ENCODE measurements at regions not wholly inside any gene's neighbourhood (a gene's known extent, or its start where the extent isn't known, plus 50 kb on each side); places are given as distances from the start of the nearest gene placed in this dataset.
"Not testable (repeated sequence)": the region's sequence is repeated elsewhere in the genome, so short reads cannot be mapped to it uniquely, and the experiment has no call there.

DNA sequence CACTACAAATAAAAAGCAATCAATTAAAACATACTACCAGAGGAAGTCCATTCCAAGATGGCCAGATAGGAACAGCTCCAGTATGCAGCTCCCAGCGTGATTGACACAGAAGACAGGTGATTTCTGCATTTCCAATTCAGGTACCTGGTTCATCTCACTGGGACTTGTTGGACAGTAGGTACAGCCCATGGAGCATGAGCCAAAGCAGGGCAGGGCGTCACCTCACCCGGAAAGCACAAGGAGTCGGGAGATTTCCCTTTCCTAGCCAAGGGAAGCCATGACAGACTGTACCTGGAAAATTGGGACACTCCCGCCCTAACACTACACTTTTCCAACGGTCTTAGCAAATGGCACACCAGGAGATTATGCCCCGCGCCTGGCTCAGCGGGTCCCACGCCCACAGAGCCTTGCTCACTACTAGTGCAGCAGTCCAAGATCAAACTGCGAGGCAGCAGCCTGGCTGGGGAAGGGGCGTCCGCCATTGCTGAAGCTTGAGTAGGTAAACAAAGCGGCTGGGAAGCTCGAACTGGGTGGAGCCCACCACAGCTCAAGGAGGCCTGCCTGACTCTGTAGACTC lies 106.0 kb downstream of the BUD13 start:
- H3K4me3 ChIP-seq (ENCODE audit: low read length in 2 of 2); H3K27ac ChIP-seq (ENCODE audit: low read length); H3K4me1 ChIP-seq (ENCODE audit: control insufficient read depth, insufficient read depth, low read length); H3K9me3 ChIP-seq (ENCODE audit: control insufficient read depth in 2 of 2, low read length in 2 of 2); H3K36me3 ChIP-seq (ENCODE audit: control insufficient read depth in 2 of 2, insufficient read depth in 2 of 2, low read length in 2 of 2); H3K27me3 ChIP-seq (ENCODE audit: control insufficient read depth in 1 of 2, insufficient read depth in 2 of 2, low read length in 2 of 2); H3K9ac ChIP-seq (ENCODE audit: low read length in 2 of 2): not testable (repeated sequence)

DNA sequence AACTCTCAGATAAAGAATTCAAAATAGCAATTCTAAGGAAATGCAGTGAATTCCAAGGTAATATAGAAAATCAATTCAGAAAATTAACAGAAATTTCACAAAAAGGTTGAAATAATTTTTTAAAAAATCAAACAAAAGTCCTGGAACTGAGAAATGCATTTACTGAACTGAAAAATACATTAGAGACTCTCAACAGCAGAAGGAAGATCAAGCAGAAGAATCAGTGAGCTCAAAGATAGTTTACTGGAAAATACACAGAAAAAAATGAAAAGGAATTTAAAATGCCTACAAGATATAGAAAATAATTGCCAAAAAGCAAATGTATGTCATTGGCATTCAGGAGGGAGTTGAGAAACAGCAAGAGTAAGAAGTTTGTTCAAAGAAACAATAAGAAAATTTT lies 107.3 kb downstream of the BUD13 start:
- H3K4me1 ChIP-seq (ENCODE audit: control insufficient read depth, insufficient read depth, low read length) = no peaks in the 10 kb centered on the region
- H3K36me3 ChIP-seq (ENCODE audit: control insufficient read depth in 2 of 2, insufficient read depth in 2 of 2, low read length in 2 of 2) = no peaks in the 10 kb centered on the region
- H3K9ac ChIP-seq (ENCODE audit: low read length in 2 of 2) = no peak overlapping the region
- H3K4me3 ChIP-seq (ENCODE audit: low read length in 2 of 2) = no peak overlapping the region
- no peak overlapping the region for H3K27ac ChIP-seq (ENCODE audit: low read length)
- H3K27me3 ChIP-seq (ENCODE audit: control insufficient read depth in 1 of 2, insufficient read depth in 2 of 2, low read length in 2 of 2) = peaks cover 0 to 4% of the 10 kb centered on the region in 2 donors
- H3K9me3 ChIP-seq (ENCODE audit: control insufficient read depth in 2 of 2, low read length in 2 of 2) = peaks cover 6 to 9% of the 10 kb centered on the region in 2 donors

DNA sequence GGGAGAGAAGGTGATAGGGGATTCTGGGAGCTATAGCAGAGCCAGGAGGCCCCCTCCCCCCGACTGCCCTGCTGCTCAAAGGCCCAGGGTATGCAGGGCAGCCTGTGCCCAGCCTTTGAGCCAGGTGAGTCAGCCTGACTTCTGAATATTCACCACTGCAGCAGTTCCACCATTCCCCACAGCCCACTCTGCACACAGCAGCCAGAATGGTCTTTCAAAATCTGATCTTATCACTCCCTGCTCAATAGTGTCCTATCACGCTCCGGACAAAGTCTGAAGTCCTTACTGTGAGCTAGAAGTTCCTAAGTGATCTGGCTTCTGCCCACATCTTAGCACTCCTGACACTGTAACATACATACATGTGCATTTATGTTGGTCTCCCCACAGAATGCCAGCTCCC lies 111.7 kb downstream of the BUD13 start:
- Histone ChIP-seq H3K4me1 (ENCODE audit: control insufficient read depth, insufficient read depth, low read length) (no peaks in the 10 kb centered on the region), H3K27ac (ENCODE audit: low read length) (no peak overlapping the region), H3K36me3 (ENCODE audit: control insufficient read depth in 2 of 2, insufficient read depth in 2 of 2, low read length in 2 of 2) (no peaks in the 10 kb centered on the region), H3K4me3 (ENCODE audit: low read length in 2 of 2) (no peak overlapping the region), H3K9me3 (ENCODE audit: control insufficient read depth in 2 of 2, low read length in 2 of 2) (peaks cover 6 to 8% of the 10 kb centered on the region in 2 donors), H3K27me3 (ENCODE audit: control insufficient read depth in 1 of 2, insufficient read depth in 2 of 2, low read length in 2 of 2) (peaks cover 0 to 13% of the 10 kb centered on the region in 2 donors), H3K9ac (ENCODE audit: low read length in 2 of 2) (no peak overlapping the region)

DNA sequence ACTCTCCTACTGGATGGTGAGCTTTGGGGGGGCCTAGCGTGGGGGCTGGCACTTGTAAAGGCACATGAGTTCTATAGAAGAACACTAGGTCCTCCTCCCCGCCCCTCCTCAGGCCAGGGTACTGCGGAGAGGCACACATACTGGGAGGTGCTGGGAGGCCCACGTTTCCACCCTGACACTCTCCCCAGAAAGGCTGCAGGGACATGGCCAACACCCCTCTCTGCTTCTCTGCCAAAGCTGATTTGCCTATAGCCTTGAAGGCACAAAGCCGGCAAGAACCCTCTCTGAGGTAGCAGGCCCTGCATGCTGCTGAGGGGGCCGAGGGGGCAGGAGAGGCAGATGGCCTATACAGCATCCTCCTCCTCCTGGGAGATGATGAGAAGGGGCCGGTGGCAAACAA lies 112.8 kb downstream of the BUD13 start:
- Histone ChIP-seq H3K4me3 (ENCODE audit: low read length in 2 of 2) (no peak overlapping the region), H3K27ac (ENCODE audit: low read length) (no peak overlapping the region), H3K4me1 (ENCODE audit: control insufficient read depth, insufficient read depth, low read length) (no peaks in the 10 kb centered on the region), H3K9ac (ENCODE audit: low read length in 2 of 2) (no peak overlapping the region), H3K27me3 (ENCODE audit: control insufficient read depth in 1 of 2, insufficient read depth in 2 of 2, low read length in 2 of 2) (peaks cover 0 to 13% of the 10 kb centered on the region in 2 donors), H3K36me3 (ENCODE audit: control insufficient read depth in 2 of 2, insufficient read depth in 2 of 2, low read length in 2 of 2) (no peaks in the 10 kb centered on the region), H3K9me3 (ENCODE audit: control insufficient read depth in 2 of 2, low read length in 2 of 2) (peaks cover 5 to 8% of the 10 kb centered on the region in 2 donors)

DNA sequence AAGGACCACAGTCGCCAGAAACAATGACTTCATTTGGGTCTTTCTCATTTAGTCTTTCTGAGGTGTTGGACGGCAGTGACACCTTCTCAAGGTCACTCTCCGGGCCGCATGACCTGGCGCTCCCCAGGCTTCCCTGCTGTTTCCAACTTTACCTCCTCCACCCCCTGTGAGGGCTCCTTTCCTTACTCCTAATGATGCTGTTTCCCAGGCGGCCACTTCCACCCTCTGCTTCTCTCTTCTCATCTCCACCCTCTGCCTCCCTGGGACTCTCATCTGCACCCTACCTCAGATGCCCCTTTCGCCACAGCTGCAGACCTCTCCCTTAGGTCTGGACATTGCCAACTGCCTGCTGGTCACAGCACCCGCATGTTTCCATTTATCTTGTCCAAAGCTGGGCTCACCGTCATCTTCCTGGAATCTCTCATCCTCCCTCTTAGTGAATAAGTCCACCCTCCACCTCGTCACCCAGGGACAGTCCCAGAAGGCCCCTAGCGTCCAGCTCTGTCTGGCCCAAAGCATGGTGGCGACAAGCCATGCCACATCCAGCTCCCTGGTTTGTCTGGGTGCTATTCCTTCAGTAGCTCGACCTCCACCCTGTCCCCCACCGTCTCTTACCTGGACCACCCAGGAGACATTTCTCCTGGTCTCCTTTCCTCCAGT lies 113.8 kb downstream of the BUD13 start:
- Histone ChIP-seq H3K27ac (ENCODE audit: low read length) (no peak overlapping the region), H3K9ac (ENCODE audit: low read length in 2 of 2) (no peak overlapping the region), H3K27me3 (ENCODE audit: control insufficient read depth in 1 of 2, insufficient read depth in 2 of 2, low read length in 2 of 2) (peaks cover 0 to 13% of the 10 kb centered on the region in 2 donors), H3K4me3 (ENCODE audit: low read length in 2 of 2) (no peak overlapping the region), H3K9me3 (ENCODE audit: control insufficient read depth in 2 of 2, low read length in 2 of 2) (peaks cover 4 to 7% of the 10 kb centered on the region in 2 donors), H3K36me3 (ENCODE audit: control insufficient read depth in 2 of 2, insufficient read depth in 2 of 2, low read length in 2 of 2) (no peaks in the 10 kb centered on the region), H3K4me1 (ENCODE audit: control insufficient read depth, insufficient read depth, low read length) (no peaks in the 10 kb centered on the region)

- Histone ChIP-seq H3K9me3 (ENCODE audit: control insufficient read depth in 2 of 2, low read length in 2 of 2) (peaks cover 4 to 7% of the 10 kb centered on the region in 2 donors), H3K27me3 (ENCODE audit: control insufficient read depth in 1 of 2, insufficient read depth in 2 of 2, low read length in 2 of 2) (peaks cover 0 to 13% of the 10 kb centered on the region in 2 donors), H3K4me1 (ENCODE audit: control insufficient read depth, insufficient read depth, low read length) (no peaks in the 10 kb centered on the region), H3K9ac (ENCODE audit: low read length in 2 of 2) (no peak overlapping the region), H3K4me3 (ENCODE audit: low read length in 2 of 2) (no peak overlapping the region), H3K27ac (ENCODE audit: low read length) (no peak overlapping the region), H3K36me3 (ENCODE audit: control insufficient read depth in 2 of 2, insufficient read depth in 2 of 2, low read length in 2 of 2) (no peaks in the 10 kb centered on the region)
Observed at GRCh38 chr11:116657842-116658825, 114.7 kb downstream of the BUD13 start.

- Histone ChIP-seq H3K4me3 (ENCODE audit: low read length in 2 of 2) (no peak overlapping the region), H3K9me3 (ENCODE audit: control insufficient read depth in 2 of 2, low read length in 2 of 2) (peaks cover 4 to 7% of the 10 kb centered on the region in 2 donors), H3K27me3 (ENCODE audit: control insufficient read depth in 1 of 2, insufficient read depth in 2 of 2, low read length in 2 of 2) (peaks cover 0 to 9% of the 10 kb centered on the region in 2 donors), H3K36me3 (ENCODE audit: control insufficient read depth in 2 of 2, insufficient read depth in 2 of 2, low read length in 2 of 2) (no peaks in the 10 kb centered on the region), H3K4me1 (ENCODE audit: control insufficient read depth, insufficient read depth, low read length) (no peaks in the 10 kb centered on the region), H3K27ac (ENCODE audit: low read length) (no peak overlapping the region), H3K9ac (ENCODE audit: low read length in 2 of 2) (no peak overlapping the region)
Observed at GRCh38 chr11:116656011-116656410, 116.8 kb downstream of the BUD13 start.

- Histone ChIP-seq H3K4me1 (ENCODE audit: control insufficient read depth, insufficient read depth, low read length) (no peaks in the 10 kb centered on the region), H3K36me3 (ENCODE audit: control insufficient read depth in 2 of 2, insufficient read depth in 2 of 2, low read length in 2 of 2) (no peaks in the 10 kb centered on the region), H3K27me3 (ENCODE audit: control insufficient read depth in 1 of 2, insufficient read depth in 2 of 2, low read length in 2 of 2) (peaks cover 0 to 6% of the 10 kb centered on the region in 2 donors), H3K4me3 (ENCODE audit: low read length in 2 of 2) (no peak overlapping the region), H3K27ac (ENCODE audit: low read length) (no peak overlapping the region), H3K9me3 (ENCODE audit: control insufficient read depth in 2 of 2, low read length in 2 of 2) (peaks cover 4 to 7% of the 10 kb centered on the region in 2 donors), H3K9ac (ENCODE audit: low read length in 2 of 2) (no peak overlapping the region)
Observed at GRCh38 chr11:116654526-116654925, 118.3 kb downstream of the BUD13 start.

DNA sequence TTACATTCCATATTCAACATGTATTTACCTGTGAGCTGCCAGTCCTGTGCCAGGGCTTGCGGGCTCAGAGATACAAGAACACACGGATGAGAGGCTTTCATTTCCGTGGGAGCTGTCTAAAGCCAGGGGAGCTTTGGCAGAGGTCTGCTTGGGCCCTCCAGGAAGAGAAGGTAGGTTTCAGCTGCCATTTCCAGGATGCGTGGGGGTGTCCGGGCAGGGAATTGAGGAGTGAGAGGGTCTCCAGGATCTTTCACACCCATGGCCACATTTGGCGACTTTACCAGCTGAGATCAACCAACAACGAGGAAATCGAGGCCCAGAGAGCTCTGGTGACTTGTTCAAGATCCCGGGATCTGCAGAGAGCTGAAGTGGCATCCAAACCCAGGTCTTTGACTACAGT lies 119.6 kb downstream of the BUD13 start:
- H3K4me1 ChIP-seq (ENCODE audit: control insufficient read depth, insufficient read depth, low read length) = no peaks in the 10 kb centered on the region
- H3K27ac ChIP-seq (ENCODE audit: low read length) = no peak overlapping the region
- H3K9ac ChIP-seq (ENCODE audit: low read length in 2 of 2) = no peak overlapping the region
- H3K9me3 ChIP-seq (ENCODE audit: control insufficient read depth in 2 of 2, low read length in 2 of 2) = peaks cover 4 to 7% of the 10 kb centered on the region in 2 donors
- no peak overlapping the region for H3K4me3 ChIP-seq (ENCODE audit: low read length in 2 of 2)
- peaks cover 0 to 1% of the 10 kb centered on the region in 2 donors for H3K27me3 ChIP-seq (ENCODE audit: control insufficient read depth in 1 of 2, insufficient read depth in 2 of 2, low read length in 2 of 2)
- no peaks in the 10 kb centered on the region for H3K36me3 ChIP-seq (ENCODE audit: control insufficient read depth in 2 of 2, insufficient read depth in 2 of 2, low read length in 2 of 2)

GRCh38 chr11:116651737-116652237 lies 121.0 kb downstream of the BUD13 start:
- H3K27me3 ChIP-seq (ENCODE audit: control insufficient read depth in 1 of 2, insufficient read depth in 2 of 2, low read length in 2 of 2) = no peaks in the 10 kb centered on the region
- H3K9me3 ChIP-seq (ENCODE audit: control insufficient read depth in 2 of 2, low read length in 2 of 2) = peaks cover 4 to 7% of the 10 kb centered on the region in 2 donors
- H3K36me3 ChIP-seq (ENCODE audit: control insufficient read depth in 2 of 2, insufficient read depth in 2 of 2, low read length in 2 of 2) = no peaks in the 10 kb centered on the region
- no peak overlapping the region for H3K27ac ChIP-seq (ENCODE audit: low read length)
- H3K4me1 ChIP-seq (ENCODE audit: control insufficient read depth, insufficient read depth, low read length) = no peaks in the 10 kb centered on the region
- H3K9ac ChIP-seq (ENCODE audit: low read length in 2 of 2) = no peak overlapping the region
- H3K4me3 ChIP-seq (ENCODE audit: low read length in 2 of 2) = no peak overlapping the region

Measured in stomach smooth muscle (tissue), 2 donors.